Epidermal melanocyte (primary cell): ENCODE measurements at regions not wholly inside any gene's neighbourhood (a gene's known extent, or its start where the extent isn't known, plus 50 kb on each side); places are given as distances from the start of the nearest gene placed in this dataset.

Source experiments
- DNase-seq: peaks from one replicate; pipeline ENCODE4 v3.0.0; 2011; ENCODE audit warnings: low spot score; ENCODE audit not compliant: insufficient read length

DNA sequence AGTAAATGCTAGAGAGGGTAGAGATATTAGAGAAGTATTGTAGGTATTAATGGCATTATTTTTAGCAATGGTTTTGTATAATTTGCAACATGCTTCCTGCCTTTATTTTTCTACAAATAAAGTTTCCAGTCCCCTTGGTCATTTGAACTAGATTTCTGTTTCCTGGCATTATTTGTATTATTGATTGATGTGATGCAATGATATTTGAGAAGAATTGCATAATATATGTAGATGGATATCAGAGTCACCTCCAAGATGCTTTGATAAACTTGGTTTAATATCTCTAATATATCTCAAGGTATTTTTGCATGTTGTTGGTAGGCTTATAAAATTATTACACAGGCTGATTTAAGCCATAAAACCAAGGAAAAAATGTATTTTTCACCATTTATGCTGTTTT is 1054.5 kb downstream of the SLITRK1 start:
- no peak for DNase-seq

- DNase-seq, result no peak
Measured at GRCh38 chr13:82822935-82823334, 1059.3 kb downstream of the SLITRK1 start.

GRCh38 chr13:82817133-82817532 is 1065.1 kb downstream of the SLITRK1 start:
- no peak for DNase-seq

DNA sequence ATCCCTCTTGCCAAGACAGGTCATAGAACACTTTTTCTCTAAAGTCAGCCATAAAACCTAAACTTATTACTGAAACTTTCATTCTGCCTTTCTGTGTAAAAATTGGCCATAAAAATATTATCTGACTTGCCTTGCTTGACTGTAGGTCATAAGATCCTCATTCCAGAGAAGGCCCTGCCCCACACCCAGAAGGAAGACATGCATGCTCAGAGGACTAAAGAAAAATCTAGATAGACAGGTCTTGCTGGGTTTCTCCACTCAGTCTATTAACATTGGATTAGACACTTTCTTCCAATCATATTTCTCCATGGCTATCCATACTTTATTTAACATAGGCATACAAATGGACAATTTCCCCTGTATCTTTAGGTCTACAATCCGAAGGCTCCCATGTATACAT is 1066.5 kb downstream of the SLITRK1 start:
- no peak for DNase-seq

DNA sequence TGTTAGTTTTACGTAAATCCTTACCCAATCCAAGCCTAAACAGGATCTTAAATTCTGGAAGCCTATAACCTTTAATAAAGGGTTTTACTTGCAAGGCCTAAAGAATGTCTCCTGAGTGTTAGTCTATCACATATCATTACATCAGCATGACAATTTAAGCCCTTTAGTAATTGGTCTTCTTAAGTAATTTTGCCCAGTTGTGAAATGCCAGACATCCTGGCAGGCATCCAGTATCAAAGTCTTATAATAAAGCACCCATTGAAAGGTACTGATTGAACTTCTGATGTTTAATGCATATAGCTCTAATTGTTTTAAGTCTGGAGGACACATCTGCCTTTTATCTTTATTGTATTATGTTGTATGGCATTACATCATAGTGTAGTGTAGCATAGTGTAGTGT is 1078.9 kb downstream of the SLITRK1 start:
- DNase-seq, result no peak

DNA sequence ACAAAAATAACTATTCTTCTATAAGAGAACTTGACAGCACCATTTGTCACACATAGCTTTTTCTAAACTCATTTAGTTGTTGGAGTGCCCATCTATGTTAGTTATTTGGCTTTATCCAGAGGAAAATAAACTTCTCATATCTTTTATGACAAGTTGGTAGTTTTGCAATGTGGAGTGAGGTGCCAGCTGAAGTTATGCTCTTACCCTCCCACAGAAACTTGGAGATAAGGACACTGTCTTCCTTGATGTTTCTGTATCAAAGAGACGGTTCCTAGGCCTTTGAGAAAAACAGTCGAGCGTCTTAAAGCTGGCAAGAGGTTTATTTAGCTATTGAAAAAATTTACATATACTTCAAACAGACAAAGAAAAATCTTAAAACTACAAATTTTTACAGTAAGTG is 1079.7 kb downstream of the SLITRK1 start:
- DNase-seq, result no peak

DNA sequence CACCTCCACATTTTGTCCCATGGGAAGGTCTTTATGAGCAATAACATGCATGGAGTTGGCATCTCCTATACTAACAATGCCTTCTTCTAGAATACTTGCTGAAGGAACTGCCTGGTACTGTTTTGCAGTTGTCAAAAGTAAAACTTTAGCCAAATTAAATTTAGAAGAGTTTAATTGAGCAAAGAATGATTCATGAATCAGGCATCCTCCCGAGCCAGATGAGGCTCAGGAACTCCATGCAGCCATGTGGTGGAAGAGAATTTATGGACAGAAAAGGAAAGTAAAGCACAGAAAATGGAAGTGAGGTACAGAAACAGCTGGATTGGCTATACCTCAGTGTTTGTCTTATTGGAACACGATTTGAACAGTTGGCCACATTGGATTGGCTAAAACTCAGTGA is 1081.9 kb downstream of the SLITRK1 start:
- DNase-seq, result no peak

- no peak for DNase-seq
Measured at GRCh38 chr13:82797876-82798275, 1084.4 kb downstream of the SLITRK1 start.

- DNase-seq, result no peak
Measured at GRCh38 chr13:82791035-82791434, 1091.2 kb downstream of the SLITRK1 start.

- DNase-seq, result no peak
Measured at GRCh38 chr13:82772816-82773215, 1109.5 kb downstream of the SLITRK1 start.

- DNase-seq, result no peak
Measured at GRCh38 chr13:82766732-82767321, 1115.4 kb downstream of the SLITRK1 start.

GRCh38 chr13:82758044-82758443 is 1124.2 kb downstream of the SLITRK1 start:
- DNase-seq, result no peak

DNA sequence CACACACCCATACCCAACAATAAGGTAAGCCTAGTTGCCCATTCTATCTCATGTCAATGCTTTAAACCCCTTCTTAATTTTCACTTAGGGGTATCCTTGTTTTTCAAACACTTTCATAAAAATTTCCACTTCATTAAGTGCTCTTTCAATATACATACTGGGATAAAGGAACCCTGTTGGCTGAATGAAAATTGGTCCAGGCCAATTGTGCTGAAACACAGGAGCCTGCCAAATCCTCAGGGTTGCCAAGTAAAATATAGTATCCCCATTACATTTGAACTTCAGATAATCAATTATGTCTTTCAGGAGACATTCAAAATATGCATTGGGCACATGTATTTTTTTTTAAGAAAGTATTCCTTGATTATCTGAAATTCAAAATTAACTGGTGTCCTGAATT is 1131.1 kb downstream of the SLITRK1 start:
- DNase-seq, result no peak

DNA sequence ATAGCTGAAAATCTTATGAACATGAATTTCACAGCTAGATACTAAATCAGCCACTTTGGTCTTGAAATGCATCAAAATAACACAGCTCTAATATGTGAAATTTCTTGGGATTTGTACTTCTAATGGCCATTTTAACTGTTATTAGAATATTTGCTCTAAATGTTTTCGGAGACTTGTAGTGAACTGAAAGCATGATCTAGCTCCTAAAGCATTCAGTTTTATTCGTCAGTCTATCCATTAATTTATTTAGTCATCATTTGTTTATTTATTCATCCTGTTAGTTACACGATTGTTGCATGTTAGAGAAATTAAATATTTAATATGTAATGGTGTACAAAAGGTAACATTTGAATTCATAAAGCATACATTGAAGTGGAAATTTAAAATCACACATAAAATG is 1132.7 kb downstream of the SLITRK1 start:
- DNase-seq, result no peak

DNA sequence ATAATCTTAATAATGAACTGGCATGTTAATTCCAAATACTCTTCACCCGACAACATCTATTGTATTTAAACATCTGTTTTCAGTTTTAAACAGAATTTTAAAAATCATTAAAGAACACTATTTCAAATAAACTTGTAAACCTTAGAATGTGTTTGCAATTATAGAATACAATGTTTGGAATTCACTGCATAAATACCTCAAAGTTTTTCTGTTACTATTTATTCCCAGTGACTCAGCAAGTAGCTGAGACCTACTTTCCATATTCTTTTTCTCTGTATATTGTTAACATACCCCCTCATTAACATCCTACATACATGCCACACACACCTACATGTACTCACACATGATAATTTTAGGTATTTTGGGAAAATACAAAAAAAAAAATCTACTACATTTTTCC is 1134.3 kb downstream of the SLITRK1 start:
- DNase-seq, result no peak

DNA sequence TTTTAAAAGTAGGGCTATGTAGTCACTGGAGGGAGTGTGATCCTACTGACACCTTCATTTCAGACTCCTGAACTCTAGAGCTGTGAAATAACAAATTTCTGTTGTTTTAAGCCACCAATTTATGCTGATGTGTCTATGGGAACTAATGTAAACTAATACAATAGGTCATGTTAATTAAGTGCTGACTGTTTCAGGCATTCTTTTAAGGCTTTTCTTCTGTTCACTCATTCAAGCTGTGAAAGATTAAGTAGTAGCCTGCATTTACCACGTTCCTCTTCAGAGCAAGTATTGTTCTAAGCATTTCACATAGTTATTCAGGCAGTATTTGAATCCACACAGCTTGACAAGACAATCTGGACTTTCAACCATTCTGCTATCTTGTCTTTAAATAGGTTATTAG is 1135.0 kb downstream of the SLITRK1 start:
- DNase-seq, result no peak

GRCh38 chr13:82740442-82740841 is 1141.8 kb downstream of the SLITRK1 start:
- DNase-seq, result no peak

DNA sequence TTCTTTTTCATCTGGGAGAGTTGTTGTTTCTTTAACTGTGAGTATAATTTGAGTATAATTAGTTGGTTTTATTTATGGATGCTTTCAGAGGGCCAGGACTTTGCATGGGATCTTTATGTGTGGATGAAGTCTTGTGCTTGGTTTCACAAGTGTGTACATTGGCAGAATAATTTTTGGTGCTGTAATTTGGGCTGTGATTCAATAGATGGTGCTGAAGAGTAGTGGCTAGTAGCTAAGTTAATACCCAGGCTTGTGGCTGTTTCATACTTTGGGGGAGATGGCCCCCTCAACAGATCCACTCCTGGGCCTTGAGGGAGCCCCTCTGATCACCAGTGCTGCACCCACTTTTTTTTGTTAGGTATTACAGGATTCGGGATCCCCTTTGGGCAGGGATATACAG is 1142.4 kb downstream of the SLITRK1 start:
- DNase-seq, result no peak

GRCh38 chr13:82729401-82729800 is 1152.9 kb downstream of the SLITRK1 start:
- no peak for DNase-seq

DNA sequence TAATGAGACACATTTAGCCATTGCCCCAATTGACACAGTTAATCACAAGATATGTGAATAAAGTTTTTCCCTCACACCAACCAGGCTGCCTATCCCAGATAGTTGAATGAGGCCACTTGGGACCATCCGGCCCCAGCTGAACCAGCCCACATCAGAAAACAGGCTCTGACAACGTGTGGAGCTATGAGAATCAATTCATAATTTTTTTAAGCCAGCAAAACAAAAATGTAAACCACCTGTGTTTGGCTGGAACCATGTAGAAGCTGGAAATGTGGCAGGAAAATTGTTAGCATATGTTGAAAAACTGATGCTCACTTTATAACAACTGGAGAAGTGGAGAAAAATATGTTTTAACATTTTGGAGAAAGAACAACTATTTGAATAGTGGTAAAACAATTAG is 1161.3 kb downstream of the SLITRK1 start:
- DNase-seq, result no peak

- DNase-seq, result no peak
Measured at GRCh38 chr13:82719987-82720386, 1162.3 kb downstream of the SLITRK1 start.

DNA sequence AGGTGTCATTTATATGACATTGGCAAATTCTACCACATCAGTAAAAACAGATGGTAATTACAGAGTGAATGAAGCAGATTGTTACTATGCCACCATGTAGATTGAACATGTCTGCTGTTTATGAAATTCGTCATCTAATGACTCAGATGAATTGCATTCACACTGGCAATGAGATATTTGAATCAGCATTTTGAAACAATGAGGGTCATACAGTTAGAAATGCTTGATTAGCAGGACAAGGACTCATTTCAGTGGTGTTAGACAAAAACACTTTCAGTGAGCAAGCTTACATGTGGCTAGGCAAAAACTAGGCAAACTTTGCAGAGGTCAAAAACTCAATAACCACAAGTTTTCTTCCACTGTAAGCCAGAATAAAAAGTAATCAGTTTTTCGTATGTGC is 1165.0 kb downstream of the SLITRK1 start:
- no peak for DNase-seq

GRCh38 chr13:82713687-82714405 is 1168.4 kb downstream of the SLITRK1 start:
- no peak for DNase-seq
